Heart left ventricle (tissue), 16 donors: ENCODE measurements at regions not wholly inside any gene's neighbourhood (a gene's known extent, or its start where the extent isn't known, plus 50 kb on each side); places are given as distances from the start of the nearest gene placed in this dataset.

Source experiments
- ATAC-seq, 4 donors: fragments of 200-7000 bp; cut with Tn5 transposase; one replicate each; pipeline ENCODE4 v1.9.1; 2020 to 2022; ENCODE audit warnings: moderate library complexity in 4 of 4, mild to moderate bottlenecking in 3 of 4, moderate number of reproducible peaks in 1 of 4
- DNase-seq, 5 donors: peaks; one replicate each; pipeline ENCODE4 v3.0.0-alpha.2; 2020
- H3K27ac ChIP-seq, 12 donors: fragments of 200-600 bp; sonication (generic) in 4 of 12; one replicate each; pipeline versions ENCODE4 v1.5.0 to v1.8.0; 2016 to 2022; ENCODE audit warnings: mild to moderate bottlenecking in 2 of 12
- H3K27me3 ChIP-seq, 9 donors: fragments of 200-600 bp; sonication (generic) in 2 of 9; one replicate each; pipeline versions ENCODE4 v1.5.1 to v1.8.0; 2016 to 2022; ENCODE audit warnings: mild to moderate bottlenecking in 3 of 9
- H3K36me3 ChIP-seq, 9 donors: fragments of 200-600 bp; sonication (generic) in 2 of 9; one replicate each; pipeline versions ENCODE4 v1.5.0 to v1.8.0; 2018 to 2022; ENCODE audit warnings: mild to moderate bottlenecking in 2 of 9
- H3K4me1 ChIP-seq, 12 donors: fragments of 200-600 bp; sonication (generic) in 4 of 12; one replicate each; pipeline versions ENCODE4 v1.5.0 to v1.8.0; 2016 to 2022; ENCODE audit warnings: mild to moderate bottlenecking in 3 of 12
- H3K4me3 ChIP-seq, 12 donors: fragments of 200-600 bp; sonication (generic) in 4 of 12; one replicate each; pipeline versions ENCODE4 v1.5.0 to v1.8.0; 2017 to 2022; ENCODE audit warnings: mild to moderate bottlenecking in 9 of 12, moderate library complexity in 4 of 12
- H3K9me3 ChIP-seq, 12 donors: fragments of 200-600 bp; sonication (generic) in 4 of 12; one replicate each; pipeline versions ENCODE4 v1.5.0 to v1.8.0; 2016 to 2022; ENCODE audit warnings: mild to moderate bottlenecking in 1 of 12
- CTCF ChIP-seq, 12 donors: fragments of 200-600 bp; sonication (generic) in 4 of 12; IDR thresholded peaks; one replicate each; pipeline versions ENCODE4 v1.5.0 to v1.8.0; 2018 to 2022; ENCODE audit warnings: antibody characterized with exemption in 12 of 12, mild to moderate bottlenecking in 5 of 12
- POLR2A ChIP-seq, 2 donors: fragments of 450-650 bp; IDR thresholded peaks; one replicate each; pipeline ENCODE4 v1.6.1; 2017; ENCODE audit warnings: antibody characterized with exemption in 2 of 2, mild to moderate bottlenecking in 2 of 2, moderate library complexity in 2 of 2
- WGBS, 4 donors: extraction: QIAGEN DNeasy Blood & Tissue Kit in 2 of 4; methylation state at CpG; one replicate each; pipeline versions ENCODE4 v1.1.5 to v1.1.7; 2013 to 2018; 5-methylcytosine and 5-hydroxymethylcytosine counted together
- intact Hi-C, 10 donors: fragments of 100-400 bp; cut with DNase I; formaldehyde crosslinking; loops; one replicate each; pipeline versions ENCODE4 v1.11.1 to v1.14.2; 2022
- donor health status: ischemic (EF 13 %, LVEDD 7.1; RV severe dilation, severe dysfunction).
- donor health status: healthy with polysubstance abuse.
- donor health status: DM: no; HTN: yes; CAD: no.
- donor health status: DM: no; HTN: no; CAD: no.
- donor health status: ischemic (EF 25% LVEDD 6.9; RV normal size, moderate dysfunction).
- donor health status: ischemic (EF 25% LVEDD 5.7; RV mildly dilated, moderate dysfunction).
- donor health status: healthy.
- donor health status: DM: yes; HTN: yes; CAD: no.
- donor health status: ischemic (EF 35%, LVEDD 5.7; RV mildly dilated, moderate dysfunction).
- donor health status: nonischemic (EF 11% LVEDD 7.7; RV severe dilation, severe dysfunction).
- donor health status: DM: yes; HTN: yes; CAD: no.
- donor health status: PGD.
- donor health status: ischemic (EF 29% LVEDD 5.4; RV normal size, mild dysfunction).
- donor health status: nonischemic (EF 23%, LVEDD 6.1; RV moderate dilation, normal function).

DNA sequence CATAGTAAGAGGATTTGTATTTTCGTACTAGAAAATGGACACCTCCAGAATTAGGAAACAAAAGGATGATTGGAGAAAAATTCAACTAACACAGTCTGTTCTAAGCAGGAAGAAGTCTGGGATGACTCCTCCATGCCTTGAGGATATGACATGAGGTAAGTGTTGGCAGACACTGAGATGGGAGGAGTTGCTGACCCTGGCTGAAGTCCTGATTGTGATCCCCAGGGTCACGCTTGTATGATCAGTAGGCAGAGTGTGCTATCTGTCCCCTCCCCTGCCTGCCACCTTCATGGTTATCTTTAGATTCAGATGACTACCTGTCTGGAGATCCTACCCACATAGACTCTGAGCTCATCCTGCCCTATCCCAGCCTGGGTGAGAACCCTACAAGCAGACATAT is 249.1 kb downstream of the C1orf94 start:
- ATAC-seq, result no peak
- WGBS, 4 donors, result 15 to 42% (median 19%) methylated on average over 2 of the region's 2 CpGs
- no peak overlapping the region for H3K4me3 ChIP-seq
- no peak for DNase-seq
- intact Hi-C loops, result no loop called here
- peaks cover 0 to 20% (median 0%) of the 10 kb centered on the region in 9 donors for H3K27me3 ChIP-seq
- no peaks in the 10 kb centered on the region for H3K4me1 ChIP-seq
- no peaks in the 10 kb centered on the region for H3K9me3 ChIP-seq
- no peak overlapping the region for H3K27ac ChIP-seq
- TF ChIP-seq CTCF (IDR thresholded peaks at IDR 0.05), result no peak
- TF ChIP-seq POLR2A (IDR thresholded peaks at IDR 0.05), result no peak
- H3K36me3 ChIP-seq, result no peaks in the 10 kb centered on the region

DNA sequence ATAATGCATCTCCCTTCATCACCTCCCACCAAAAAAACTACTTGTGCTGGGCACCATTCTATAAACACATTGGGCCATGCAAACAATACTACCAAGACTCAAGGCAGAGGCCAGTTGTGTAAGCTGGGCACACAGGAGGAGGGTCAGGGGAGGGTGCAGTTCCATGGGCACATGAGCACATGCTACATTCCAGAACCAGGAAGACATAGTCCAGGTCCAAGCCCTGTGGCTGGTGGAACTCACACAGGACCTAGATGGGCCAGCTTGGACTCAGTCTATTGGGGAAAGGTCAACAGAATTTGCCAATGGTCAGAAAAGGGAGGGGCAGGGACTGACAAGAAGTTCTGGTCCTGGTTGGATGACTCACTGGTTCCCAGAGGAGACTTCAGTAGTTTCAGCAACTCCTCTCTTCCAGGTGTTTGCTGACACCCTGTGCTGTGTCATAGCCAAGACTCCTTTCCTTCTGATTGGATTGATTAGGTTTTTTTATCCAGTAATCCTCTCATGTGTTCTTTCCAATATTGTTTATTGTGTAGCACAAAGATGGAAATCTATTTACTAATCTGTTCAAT is 249.7 kb downstream of the C1orf94 start:
- H3K4me3 ChIP-seq, result no peak overlapping the region
- intact Hi-C loops, result no loop called here
- H3K27ac ChIP-seq, result no peak overlapping the region
- no peak for DNase-seq
- ATAC-seq, result no peak
- TF ChIP-seq POLR2A (IDR thresholded peaks at IDR 0.05) (no peak), CTCF (IDR thresholded peaks at IDR 0.05) (no peak)
- no peaks in the 10 kb centered on the region for H3K4me1 ChIP-seq
- no peaks in the 10 kb centered on the region for H3K36me3 ChIP-seq
- H3K27me3 ChIP-seq, result peaks cover 0 to 20% (median 0%) of the 10 kb centered on the region in 9 donors
- H3K9me3 ChIP-seq, result no peaks in the 10 kb centered on the region

- no peak for TF ChIP-seq POLR2A (IDR thresholded peaks at IDR 0.05)
- TF ChIP-seq CTCF (IDR thresholded peaks at IDR 0.05), result no peak
- Histone ChIP-seq H3K4me1 (no peaks in the 10 kb centered on the region), H3K27me3 (peaks cover 0 to 20% (median 0%) of the 10 kb centered on the region in 9 donors), H3K27ac (no peak overlapping the region), H3K36me3 (no peaks in the 10 kb centered on the region), H3K9me3 (no peaks in the 10 kb centered on the region), H3K4me3 (no peak overlapping the region)
- ATAC-seq (no peak), DNase-seq (no peak)
- intact Hi-C loops, result no loop called here
- WGBS, 4 donors, result 83 to 100% (median 85%) methylated on average over 1 to 4 of the region's 4 CpGs
These were observed 250.5 kb downstream of the C1orf94 start for GRCh38 chr1:34427170-34427569.

GRCh38 chr1:34433099-34433498 is 256.4 kb downstream of the C1orf94 start:
- Histone ChIP-seq H3K36me3 (no peaks in the 10 kb centered on the region), H3K4me1 (no peaks in the 10 kb centered on the region), H3K27ac (no peak overlapping the region), H3K4me3 (no peak overlapping the region), H3K27me3 (peaks cover 0 to 7% (median 0%) of the 10 kb centered on the region in 9 donors), H3K9me3 (no peaks in the 10 kb centered on the region)
- WGBS, 4 donors, result 76 to 80% (median 78%) methylated on average over 5 of the region's 5 CpGs
- TF ChIP-seq POLR2A (IDR thresholded peaks at IDR 0.05), result no peak
- ATAC-seq (no peak), DNase-seq (no peak)
- intact Hi-C loops, result no loop called here

DNA sequence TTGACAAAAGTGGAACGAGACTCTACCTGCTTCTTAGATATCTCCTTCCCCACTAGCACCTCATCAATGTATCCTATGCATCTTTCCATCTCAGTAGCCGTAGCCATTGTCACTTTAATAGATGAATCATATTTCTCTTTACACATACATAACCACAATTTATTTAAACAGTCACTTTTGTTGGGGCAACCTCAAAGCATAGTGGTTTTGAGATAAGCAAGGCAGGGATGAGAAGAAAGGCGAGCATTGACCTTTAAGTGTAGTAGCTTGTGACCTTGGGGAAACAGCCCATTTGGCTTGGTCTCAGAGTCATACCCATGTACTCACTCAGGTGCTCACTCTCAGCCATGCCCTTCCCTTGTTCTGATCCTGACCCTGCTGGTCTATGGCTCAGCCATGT is 260.1 kb downstream of the C1orf94 start:
- no peak for ATAC-seq
- H3K36me3 ChIP-seq, result no peaks in the 10 kb centered on the region
- H3K27me3 ChIP-seq, result peaks cover 0 to 11% (median 0%) of the 10 kb centered on the region in 9 donors
- DNase-seq, result no peak
- no peak overlapping the region for H3K4me3 ChIP-seq
- intact Hi-C loops, result no loop called here
- 69 to 78% (median 71%) methylated on average over 3 of the region's 3 CpGs for WGBS, 4 donors
- H3K9me3 ChIP-seq, result peaks cover 0 to 8% (median 0%) of the 10 kb centered on the region in 12 donors
- no peak overlapping the region for H3K27ac ChIP-seq
- H3K4me1 ChIP-seq, result no peaks in the 10 kb centered on the region
- TF ChIP-seq POLR2A (IDR thresholded peaks at IDR 0.05) (no peak), CTCF (IDR thresholded peaks at IDR 0.05) (no peak)
